ENCODE measurements at regions not wholly inside any gene's neighbourhood (a gene's known extent, or its start where the extent isn't known, plus 50 kb on each side); places are given as distances from the start of the nearest gene placed in this dataset.
A peak's percentile ranks its signal among the peaks of the same experiment; 100 is the strongest.

DNA sequence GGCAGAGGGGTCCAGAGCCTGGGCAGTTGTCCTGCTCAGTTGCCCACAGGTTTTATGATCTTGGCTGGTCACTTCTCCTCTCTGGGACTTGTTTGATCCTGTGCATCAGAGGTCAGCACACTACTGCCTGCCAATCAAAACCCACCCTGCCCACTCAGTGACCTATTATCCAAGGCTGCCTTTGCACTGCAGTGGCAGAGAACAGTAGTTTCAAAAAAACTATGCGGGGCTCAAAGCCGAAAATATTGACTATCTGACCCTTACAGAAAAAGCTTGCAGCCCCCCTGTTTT lies 218.2 kb downstream of the CYP26B1 start:
- no peaks in the 10 kb centered on the region for H3K9me1 ChIP-seq (ENCODE audit: control insufficient read depth, insufficient read depth, low read length)
- in situ Hi-C loops (cut with MboI): loop anchor here (10.0 kb wide), 2 partner anchors 225 to 655 kb away; no protein-coding TSS in a partner anchor
- no peak overlapping the region for H3K9ac ChIP-seq (ENCODE audit: insufficient read depth in 1 of 2, low read depth in 2 of 2, low read length in 2 of 2)
- H3K36me3 ChIP-seq (ENCODE audit: control insufficient read depth, insufficient read depth, low read length): no peaks in the 10 kb centered on the region
- DNase-seq (ENCODE audit: extremely low read depth in 1 of 4, low spot score in 3 of 4) (peak in 1 of 4 experiments; percentile 2), ATAC-seq (no peak), FAIRE-seq (no peak)
- H3K9me3 ChIP-seq (replicated peaks; ENCODE audit: control insufficient read depth, insufficient read depth, low read depth, low read length): no peaks in the 10 kb centered on the region
- CTCF ChIA-PET (ENCODE audit: low intra/inter-chr PET ratio): no interaction called here
- BruUV-seq (replicated peaks): no TSS peak
- intact Hi-C loops (cut with micrococcal nuclease): loop anchor here (10.0 kb wide), 1 partner anchor 675 kb away; no protein-coding TSS in a partner anchor
- H3K4me2 ChIP-seq (ENCODE audit: insufficient read depth, low read length): no peak overlapping the region
- H2AFZ ChIP-seq (ENCODE audit: low read depth, low read length): no peak overlapping the region
- no peaks in the 10 kb centered on the region for H3K79me2 ChIP-seq (ENCODE audit: control insufficient read depth, insufficient read depth, low read length)
- peaks cover 0 to 2% of the 10 kb centered on the region in 2 experiments; a peak in 2 of 5 replicates for H3K4me1 ChIP-seq (replicated peaks in 1 of 2; ENCODE audit: control insufficient read depth in 2 of 2, insufficient read depth in 2 of 2, low read length in 2 of 2)
- H3K4me3 ChIP-seq: no peak overlapping the region
- H3K27me3 ChIP-seq (ENCODE audit: control insufficient read depth in 2 of 2, insufficient read depth in 2 of 2, low read length in 2 of 2): peaks cover 2 to 20% of the 10 kb centered on the region in 2 experiments; a peak in 3 of 5 replicates
- TF ChIP-seq, protein P1, sequence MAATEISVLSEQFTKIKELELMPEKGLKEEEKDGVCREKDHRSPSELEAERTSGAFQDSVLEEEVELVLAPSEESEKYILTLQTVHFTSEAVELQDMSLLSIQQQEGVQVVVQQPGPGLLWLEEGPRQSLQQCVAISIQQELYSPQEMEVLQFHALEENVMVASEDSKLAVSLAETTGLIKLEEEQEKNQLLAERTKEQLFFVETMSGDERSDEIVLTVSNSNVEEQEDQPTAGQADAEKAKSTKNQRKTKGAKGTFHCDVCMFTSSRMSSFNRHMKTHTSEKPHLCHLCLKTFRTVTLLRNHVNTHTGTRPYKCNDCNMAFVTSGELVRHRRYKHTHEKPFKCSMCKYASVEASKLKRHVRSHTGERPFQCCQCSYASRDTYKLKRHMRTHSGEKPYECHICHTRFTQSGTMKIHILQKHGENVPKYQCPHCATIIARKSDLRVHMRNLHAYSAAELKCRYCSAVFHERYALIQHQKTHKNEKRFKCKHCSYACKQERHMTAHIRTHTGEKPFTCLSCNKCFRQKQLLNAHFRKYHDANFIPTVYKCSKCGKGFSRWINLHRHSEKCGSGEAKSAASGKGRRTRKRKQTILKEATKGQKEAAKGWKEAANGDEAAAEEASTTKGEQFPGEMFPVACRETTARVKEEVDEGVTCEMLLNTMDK (IDR thresholded peaks at IDR 0.05; ENCODE audit: borderline replicate concordance, insufficient read depth, low read depth, low read length, poor library complexity, severe bottlenecking): no peak
- TF ChIP-seq, protein P2, sequence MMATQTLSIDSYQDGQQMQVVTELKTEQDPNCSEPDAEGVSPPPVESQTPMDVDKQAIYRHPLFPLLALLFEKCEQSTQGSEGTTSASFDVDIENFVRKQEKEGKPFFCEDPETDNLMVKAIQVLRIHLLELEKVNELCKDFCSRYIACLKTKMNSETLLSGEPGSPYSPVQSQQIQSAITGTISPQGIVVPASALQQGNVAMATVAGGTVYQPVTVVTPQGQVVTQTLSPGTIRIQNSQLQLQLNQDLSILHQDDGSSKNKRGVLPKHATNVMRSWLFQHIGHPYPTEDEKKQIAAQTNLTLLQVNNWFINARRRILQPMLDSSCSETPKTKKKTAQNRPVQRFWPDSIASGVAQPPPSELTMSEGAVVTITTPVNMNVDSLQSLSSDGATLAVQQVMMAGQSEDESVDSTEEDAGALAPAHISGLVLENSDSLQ (IDR thresholded peaks at IDR 0.05): 0 out of 2 replicates have a peak, but pooled peaks have one; percentile 19
- H3K27ac ChIP-seq (ENCODE audit: extremely low read depth, low read depth, low read length): no peak overlapping the region
- H4K20me1 ChIP-seq (replicated peaks; ENCODE audit: control insufficient read depth, insufficient read depth, low read length): no peaks in the 10 kb centered on the region
- POLR2A ChIA-PET: no interaction called here
- 8% methylated on average over 2 of the region's 2 CpGs for WGBS (ENCODE audit: insufficient coverage, low coverage, missing lambda C conversion rate)

Measured in K562 (cell line).